ENCODE measurements at regions not wholly inside any gene's neighbourhood (a gene's known extent, or its start where the extent isn't known, plus 50 kb on each side); places are given as distances from the start of the nearest gene placed in this dataset.

- H3K4me3 ChIP-seq (ENCODE audit: low read length) = no peak overlapping the region
- H3K36me3 ChIP-seq (ENCODE audit: control insufficient read depth, low read length) = no peaks in the 10 kb centered on the region
- no peaks in the 10 kb centered on the region for H3K4me1 ChIP-seq (ENCODE audit: control insufficient read depth, low read length)
- no peaks in the 10 kb centered on the region for H3F3A ChIP-seq (ENCODE audit: control insufficient read depth, insufficient read depth)
- H3K4me2 ChIP-seq (ENCODE audit: low read length) = no peak overlapping the region
- no peaks in the 10 kb centered on the region; the same call in 1 of the 2 replicates for H3K9me2 ChIP-seq (replicated peaks; ENCODE audit: control insufficient read depth, low read length)
- no peaks in the 10 kb centered on the region for H4K20me1 ChIP-seq (ENCODE audit: control insufficient read depth, insufficient read depth, low read depth, low read length)
- no peaks in the 10 kb centered on the region for H3K27me3 ChIP-seq (ENCODE audit: control insufficient read depth, low read length)
- H3K79me2 ChIP-seq (ENCODE audit: control insufficient read depth, low read length) = no peaks in the 10 kb centered on the region
- no peak overlapping the region for H3K27ac ChIP-seq (ENCODE audit: low read depth, low read length)
- TF ChIP-seq CTCF (IDR thresholded peaks at IDR 0.05; ENCODE audit: low read depth, low read length, poor library complexity, severe bottlenecking) (no peak), EZH2phosphoT487 (IDR thresholded peaks at IDR 0.05; ENCODE audit: borderline replicate concordance, low read length) (no peak)
- no peaks in the 10 kb centered on the region for H3K9me3 ChIP-seq (ENCODE audit: control insufficient read depth, insufficient read depth, low read length)
These were observed 159.0 kb downstream of the GASK1B start for GRCh38 chr4:158013858-158014257.

GRCh38 chr4:158010361-158010760, 162.5 kb downstream of the GASK1B start:
- H3K4me3 ChIP-seq (ENCODE audit: low read length) = no peak overlapping the region
- H3K79me2 ChIP-seq (ENCODE audit: control insufficient read depth, low read length) = no peaks in the 10 kb centered on the region
- no peaks in the 10 kb centered on the region; the same call in 1 of the 2 replicates for H3K9me2 ChIP-seq (replicated peaks; ENCODE audit: control insufficient read depth, low read length)
- H3K36me3 ChIP-seq (ENCODE audit: control insufficient read depth, low read length) = no peaks in the 10 kb centered on the region
- H3K9me3 ChIP-seq (ENCODE audit: control insufficient read depth, insufficient read depth, low read length) = no peaks in the 10 kb centered on the region
- no peaks in the 10 kb centered on the region for H3K4me1 ChIP-seq (ENCODE audit: control insufficient read depth, low read length)
- no peak for TF ChIP-seq CTCF (IDR thresholded peaks at IDR 0.05; ENCODE audit: low read depth, low read length, poor library complexity, severe bottlenecking)
- TF ChIP-seq EZH2phosphoT487 (IDR thresholded peaks at IDR 0.05; ENCODE audit: borderline replicate concordance, low read length) = no peak
- no peak overlapping the region for H3K27ac ChIP-seq (ENCODE audit: low read depth, low read length)
- H3K4me2 ChIP-seq (ENCODE audit: low read length) = no peak overlapping the region
- no peaks in the 10 kb centered on the region for H3F3A ChIP-seq (ENCODE audit: control insufficient read depth, insufficient read depth)
- no peaks in the 10 kb centered on the region for H4K20me1 ChIP-seq (ENCODE audit: control insufficient read depth, insufficient read depth, low read depth, low read length)
- no peaks in the 10 kb centered on the region for H3K27me3 ChIP-seq (ENCODE audit: control insufficient read depth, low read length)

GRCh38 chr4:158008551-158009218, 164.1 kb downstream of the GASK1B start:
- no peak overlapping the region for H3K4me3 ChIP-seq (ENCODE audit: low read length)
- H3K79me2 ChIP-seq (ENCODE audit: control insufficient read depth, low read length) = no peaks in the 10 kb centered on the region
- H4K20me1 ChIP-seq (ENCODE audit: control insufficient read depth, insufficient read depth, low read depth, low read length) = no peaks in the 10 kb centered on the region
- H3K36me3 ChIP-seq (ENCODE audit: control insufficient read depth, low read length) = no peaks in the 10 kb centered on the region
- no peak overlapping the region for H3K4me2 ChIP-seq (ENCODE audit: low read length)
- no peaks in the 10 kb centered on the region for H3F3A ChIP-seq (ENCODE audit: control insufficient read depth, insufficient read depth)
- H3K4me1 ChIP-seq (ENCODE audit: control insufficient read depth, low read length) = no peaks in the 10 kb centered on the region
- H3K27me3 ChIP-seq (ENCODE audit: control insufficient read depth, low read length) = no peaks in the 10 kb centered on the region
- H3K27ac ChIP-seq (ENCODE audit: low read depth, low read length) = no peak overlapping the region
- TF ChIP-seq CTCF (IDR thresholded peaks at IDR 0.05; ENCODE audit: low read depth, low read length, poor library complexity, severe bottlenecking) = no peak
- no peak for TF ChIP-seq EZH2phosphoT487 (IDR thresholded peaks at IDR 0.05; ENCODE audit: borderline replicate concordance, low read length)
- H3K9me3 ChIP-seq (ENCODE audit: control insufficient read depth, insufficient read depth, low read length) = no peaks in the 10 kb centered on the region
- H3K9me2 ChIP-seq (replicated peaks; ENCODE audit: control insufficient read depth, low read length) = no peaks in the 10 kb centered on the region; the same call in 1 of the 2 replicates

Data from DOHH2 (cell line).